GM15510 (cell line): ENCODE measurements at regions not wholly inside any gene's neighbourhood (a gene's known extent, or its start where the extent isn't known, plus 50 kb on each side); places are given as distances from the start of the nearest gene placed in this dataset.

Experiments
- POLR2A ChIP-seq: IDR thresholded peaks from 3 replicates; pipeline ENCODE4 v1.6.1; 2011; ENCODE audit warnings: borderline replicate concordance; ENCODE audit not compliant: insufficient read length; ENCODE audit errors: extremely low read depth

- no peak for TF ChIP-seq POLR2A
Observed at GRCh38 chr12:89928467-89928866, 219.8 kb upstream of the ATP2B1 start.

DNA sequence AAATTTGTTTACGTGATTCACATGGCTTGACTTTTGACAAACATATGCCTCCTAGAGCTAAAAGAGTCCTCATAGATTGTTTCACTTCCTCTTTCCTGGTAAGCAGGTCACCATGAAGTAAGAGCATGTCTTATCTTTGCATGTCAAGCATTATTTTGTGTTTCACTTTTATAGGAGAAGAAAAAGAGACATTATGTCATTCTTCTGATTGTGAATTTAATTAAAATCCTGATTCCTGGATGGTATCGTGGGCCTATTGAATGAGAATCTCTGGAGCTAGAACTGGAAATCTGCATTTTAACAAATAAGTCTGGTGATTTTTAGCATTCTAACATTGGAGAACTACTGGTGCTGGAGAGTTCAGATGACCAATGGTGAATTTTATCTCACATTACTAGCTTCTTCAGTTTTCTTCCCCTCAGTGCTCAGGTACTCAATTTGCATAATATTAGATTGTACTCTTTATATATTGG, 218.6 kb upstream of the ATP2B1 start:
- TF ChIP-seq POLR2A, result no peak

- no peak for TF ChIP-seq POLR2A
Observed at GRCh38 chr12:89924191-89924590, 215.6 kb upstream of the ATP2B1 start.

DNA sequence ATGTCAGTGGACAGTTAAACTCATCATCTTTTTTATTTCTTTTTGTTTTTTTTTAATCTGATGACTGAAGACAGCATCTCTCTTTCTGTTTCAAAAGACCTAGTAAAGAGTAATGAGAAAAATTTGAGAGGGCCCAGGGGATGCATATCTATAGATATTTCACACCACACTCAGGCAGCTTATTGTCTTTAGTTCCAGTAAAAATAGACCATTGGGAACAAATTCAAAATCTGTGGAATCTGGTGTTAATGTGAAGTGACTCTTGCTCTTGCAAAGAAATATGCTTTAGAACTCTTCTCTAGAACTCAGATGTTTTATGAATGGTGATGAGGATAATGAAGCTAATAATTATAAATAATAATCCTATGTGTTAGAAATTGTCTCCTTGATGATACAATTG, 214.5 kb upstream of the ATP2B1 start:
- no peak for TF ChIP-seq POLR2A

DNA sequence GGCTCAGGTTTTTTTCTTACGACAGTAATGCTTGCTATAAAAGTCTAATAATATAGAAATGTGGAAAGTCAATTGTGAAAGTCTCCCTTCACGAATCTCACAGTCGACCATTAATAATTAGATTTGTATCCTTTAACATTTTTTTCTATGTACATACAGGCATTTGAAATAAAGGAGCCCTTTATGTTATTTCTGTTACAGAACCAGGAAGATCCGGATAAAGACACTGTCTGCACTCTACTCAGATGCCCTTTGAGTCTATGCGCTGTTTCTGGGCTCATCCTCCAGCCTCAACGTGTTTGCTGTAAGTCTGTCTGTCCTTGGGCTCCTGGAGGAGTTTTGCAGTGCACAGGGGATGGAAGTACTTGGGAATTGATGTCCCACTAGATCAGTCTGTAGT, 212.2 kb upstream of the ATP2B1 start:
- TF ChIP-seq POLR2A, result no peak

DNA sequence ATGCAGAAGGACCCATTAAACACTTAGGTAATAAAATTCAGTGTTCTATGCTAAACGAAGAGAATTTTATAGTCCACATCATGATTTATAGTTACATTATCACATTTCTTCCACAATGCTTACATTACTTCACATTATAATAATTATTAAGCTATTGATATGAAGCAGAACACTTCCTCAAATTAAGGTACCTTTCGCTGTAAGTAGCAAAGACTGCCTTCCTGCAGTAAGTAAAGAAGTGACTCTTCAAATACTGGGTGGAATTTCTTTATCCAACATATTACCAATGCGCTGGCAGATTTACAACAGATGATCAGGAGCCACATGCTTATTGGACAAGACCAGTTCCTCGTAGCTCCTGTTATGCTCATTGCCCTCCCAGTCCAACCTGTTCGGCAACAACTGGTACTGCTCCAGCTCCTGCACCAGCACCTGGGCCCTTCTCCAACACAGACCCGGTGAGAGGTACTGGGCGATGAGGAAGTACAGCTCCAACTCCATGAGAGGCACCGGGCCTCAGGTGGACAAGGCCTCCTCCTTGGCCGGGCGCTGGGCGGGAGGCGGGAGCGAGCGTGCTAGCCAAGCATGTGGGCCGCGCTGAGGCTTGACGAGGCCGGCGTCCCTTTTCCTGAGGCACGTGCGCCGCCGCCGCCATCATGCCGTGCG, 210.7 kb upstream of the ATP2B1 start:
- TF ChIP-seq POLR2A, result no peak

DNA sequence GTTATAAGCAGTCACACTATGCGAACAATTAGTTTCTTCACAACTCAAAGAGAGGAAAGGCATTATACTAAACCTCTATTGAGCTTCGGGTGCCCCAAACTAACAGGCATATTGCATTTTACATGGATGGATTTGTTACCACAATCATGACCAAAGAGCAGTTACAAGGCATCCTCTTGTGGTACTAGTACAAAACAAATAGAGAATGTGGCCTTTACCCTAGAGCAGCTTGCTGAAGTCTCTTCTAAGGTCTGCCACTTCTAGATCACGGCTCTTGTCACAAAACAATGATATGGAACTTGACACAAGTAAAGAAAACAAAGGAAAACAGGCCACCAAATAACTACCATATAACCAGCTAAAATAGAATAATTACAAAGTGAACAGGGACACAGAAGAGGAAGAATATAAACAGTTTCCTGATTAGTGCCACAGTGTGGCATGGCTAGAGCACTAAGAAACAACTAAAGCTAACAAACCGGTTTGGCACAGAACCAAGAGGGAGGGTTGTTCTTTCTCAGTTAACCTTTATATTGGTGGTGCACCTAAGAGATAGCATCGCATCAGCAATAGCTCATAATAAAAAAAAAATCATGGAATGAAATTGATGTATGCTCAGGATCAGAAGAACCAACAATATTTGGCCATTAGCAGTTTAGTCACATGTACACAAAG, 209.7 kb upstream of the ATP2B1 start:
- TF ChIP-seq POLR2A, result no peak

GRCh38 chr12:89909753-89910152, 201.1 kb upstream of the ATP2B1 start:
- no peak for TF ChIP-seq POLR2A

DNA sequence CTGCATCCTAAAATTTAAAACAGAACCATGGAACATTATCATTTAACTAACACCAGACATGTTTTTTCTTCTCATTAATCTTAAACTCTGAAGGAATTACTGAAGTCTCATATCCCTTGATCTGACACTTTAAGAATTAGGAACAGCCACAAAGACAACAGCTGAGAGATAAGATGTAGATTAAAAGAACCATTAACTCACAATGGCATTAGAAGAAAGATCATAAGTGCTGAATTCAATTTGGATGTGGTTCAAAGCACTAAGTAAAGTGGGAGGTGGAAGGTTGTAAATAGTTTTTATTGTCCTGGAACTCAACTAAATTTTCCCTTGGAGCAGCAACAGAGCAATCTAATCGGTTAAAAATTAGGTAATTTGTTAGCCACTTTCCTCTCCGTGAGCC, 199.0 kb upstream of the ATP2B1 start:
- no peak for TF ChIP-seq POLR2A

DNA sequence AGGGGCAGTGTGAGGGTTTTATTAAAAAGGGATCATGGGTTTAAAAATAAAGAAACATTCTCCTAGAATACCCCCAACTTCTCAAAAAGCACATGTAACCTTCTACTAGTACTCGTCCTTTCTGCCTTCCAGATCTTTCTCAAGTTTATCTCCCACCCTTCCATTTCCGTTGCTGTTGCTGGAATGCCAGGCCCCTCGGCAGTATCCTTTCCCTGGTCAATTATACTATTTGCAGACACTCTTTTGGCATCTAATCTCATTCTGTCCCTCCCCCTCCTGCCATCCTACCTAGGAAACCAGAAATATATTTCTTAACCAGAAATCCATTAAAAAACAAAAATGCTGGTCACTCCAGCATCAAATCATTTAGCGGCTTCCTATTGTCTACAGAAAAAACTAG, 198.2 kb upstream of the ATP2B1 start:
- no peak for TF ChIP-seq POLR2A

GRCh38 chr12:89906178-89906577, 197.5 kb upstream of the ATP2B1 start:
- no peak for TF ChIP-seq POLR2A

GRCh38 chr12:89901906-89902642, 193.4 kb upstream of the ATP2B1 start:
- TF ChIP-seq POLR2A, result no peak

DNA sequence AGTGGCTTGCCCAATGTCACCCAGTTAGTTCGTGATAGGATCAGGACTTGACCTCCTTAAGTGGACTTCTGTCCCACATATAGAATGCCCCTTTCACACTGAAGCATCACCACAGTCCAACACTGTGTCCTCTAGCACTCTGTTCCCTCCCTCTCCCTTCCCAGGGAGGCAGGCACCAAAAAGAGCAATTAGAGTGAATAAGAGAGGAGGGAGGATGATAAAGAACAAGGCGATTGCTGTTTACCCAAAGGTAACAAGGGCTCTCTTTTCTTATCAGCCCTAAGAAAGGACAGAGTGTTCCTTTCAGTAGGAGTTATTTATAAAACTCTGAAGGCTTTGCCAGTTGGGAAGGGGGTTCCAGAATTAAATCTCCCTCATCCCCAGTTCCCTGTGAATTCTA, 192.7 kb upstream of the ATP2B1 start:
- TF ChIP-seq POLR2A, result no peak

- no peak for TF ChIP-seq POLR2A
Observed at GRCh38 chr12:89899651-89900050, 191.0 kb upstream of the ATP2B1 start.

DNA sequence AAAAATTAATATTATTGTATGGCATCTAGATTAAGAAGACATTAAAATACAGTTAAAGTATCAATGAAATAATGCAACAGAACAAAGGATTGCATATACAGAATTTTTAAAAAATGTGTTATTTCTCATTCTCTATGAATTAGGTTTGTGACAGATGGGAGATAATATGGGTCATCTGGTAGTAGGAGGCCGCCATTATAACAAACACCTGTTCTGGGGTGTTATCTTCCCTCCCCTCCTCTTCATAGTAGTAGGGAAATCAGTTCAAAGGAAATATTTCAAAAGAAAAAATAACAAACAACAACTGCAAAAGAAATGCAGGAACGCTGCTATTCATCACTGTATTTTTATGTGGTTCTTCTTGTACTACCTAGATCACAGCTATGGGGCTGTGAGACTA, 187.0 kb upstream of the ATP2B1 start:
- no peak for TF ChIP-seq POLR2A

GRCh38 chr12:89895101-89895500, 186.5 kb upstream of the ATP2B1 start:
- no peak for TF ChIP-seq POLR2A
